ENCODE measurements at regions not wholly inside any gene's neighbourhood (a gene's known extent, or its start where the extent isn't known, plus 50 kb on each side); places are given as distances from the start of the nearest gene placed in this dataset.

- H3K27ac ChIP-seq, result no peak overlapping the region
- TF ChIP-seq, protein P1, sequence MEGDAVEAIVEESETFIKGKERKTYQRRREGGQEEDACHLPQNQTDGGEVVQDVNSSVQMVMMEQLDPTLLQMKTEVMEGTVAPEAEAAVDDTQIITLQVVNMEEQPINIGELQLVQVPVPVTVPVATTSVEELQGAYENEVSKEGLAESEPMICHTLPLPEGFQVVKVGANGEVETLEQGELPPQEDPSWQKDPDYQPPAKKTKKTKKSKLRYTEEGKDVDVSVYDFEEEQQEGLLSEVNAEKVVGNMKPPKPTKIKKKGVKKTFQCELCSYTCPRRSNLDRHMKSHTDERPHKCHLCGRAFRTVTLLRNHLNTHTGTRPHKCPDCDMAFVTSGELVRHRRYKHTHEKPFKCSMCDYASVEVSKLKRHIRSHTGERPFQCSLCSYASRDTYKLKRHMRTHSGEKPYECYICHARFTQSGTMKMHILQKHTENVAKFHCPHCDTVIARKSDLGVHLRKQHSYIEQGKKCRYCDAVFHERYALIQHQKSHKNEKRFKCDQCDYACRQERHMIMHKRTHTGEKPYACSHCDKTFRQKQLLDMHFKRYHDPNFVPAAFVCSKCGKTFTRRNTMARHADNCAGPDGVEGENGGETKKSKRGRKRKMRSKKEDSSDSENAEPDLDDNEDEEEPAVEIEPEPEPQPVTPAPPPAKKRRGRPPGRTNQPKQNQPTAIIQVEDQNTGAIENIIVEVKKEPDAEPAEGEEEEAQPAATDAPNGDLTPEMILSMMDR (conservative IDR thresholded peaks at IDR 0.05), result no peak
These were observed 293.1 kb upstream of the CCNH start for GRCh38 chr5:87705876-87706275.

DNA sequence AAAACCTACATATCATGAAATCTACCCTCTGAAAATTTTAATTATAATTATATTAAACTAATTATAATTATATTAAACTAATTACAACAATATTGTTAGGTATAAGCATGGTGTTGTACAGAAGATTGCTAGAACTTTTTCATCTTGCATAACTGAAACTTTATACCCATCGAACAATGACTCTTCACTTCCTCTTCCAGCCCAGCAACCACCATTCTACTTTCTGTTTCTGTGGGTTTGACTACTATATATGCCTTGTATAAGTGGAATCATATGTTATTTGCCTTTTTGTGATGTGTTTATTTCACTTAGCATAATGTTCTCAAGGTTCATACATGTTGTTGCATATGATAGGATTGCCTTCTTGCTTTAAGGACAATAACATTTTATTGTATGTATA is 274.2 kb upstream of the CCNH start:
- TF ChIP-seq, protein P1 (conservative IDR thresholded peaks at IDR 0.05), result no peak
- H3K27ac ChIP-seq, result peak overlapping the region; percentile 90

GRCh38 chr5:87686018-87686417 is 273.3 kb upstream of the CCNH start:
- TF ChIP-seq, protein P1 (conservative IDR thresholded peaks at IDR 0.05), result no peak
- H3K27ac ChIP-seq, result peak overlapping the region; percentile 90

GRCh38 chr5:87674235-87674634 is 261.5 kb upstream of the CCNH start:
- TF ChIP-seq, protein P1 (conservative IDR thresholded peaks at IDR 0.05), result no peak
- no peak overlapping the region for H3K27ac ChIP-seq

DNA sequence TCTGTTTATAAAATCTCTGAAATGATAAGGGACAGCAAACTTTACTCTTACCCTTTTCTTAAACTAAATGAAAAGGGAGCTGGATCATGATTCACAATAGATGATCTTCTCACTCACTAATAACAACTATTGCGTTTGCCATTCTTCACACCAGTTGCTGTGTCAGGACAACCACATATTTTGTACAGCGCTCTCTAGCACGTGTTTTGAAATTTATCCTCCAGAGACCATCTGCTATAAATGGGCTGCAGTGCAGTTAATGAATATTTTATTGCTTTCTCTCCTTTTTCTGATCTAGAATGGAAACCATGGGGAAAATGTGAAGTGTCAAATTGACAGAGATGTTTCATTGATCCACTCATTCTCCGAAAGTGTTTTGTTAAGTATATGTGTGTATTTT is 258.4 kb upstream of the CCNH start:
- TF ChIP-seq, protein P1 (conservative IDR thresholded peaks at IDR 0.05), result no peak
- H3K27ac ChIP-seq, result no peak overlapping the region

DNA sequence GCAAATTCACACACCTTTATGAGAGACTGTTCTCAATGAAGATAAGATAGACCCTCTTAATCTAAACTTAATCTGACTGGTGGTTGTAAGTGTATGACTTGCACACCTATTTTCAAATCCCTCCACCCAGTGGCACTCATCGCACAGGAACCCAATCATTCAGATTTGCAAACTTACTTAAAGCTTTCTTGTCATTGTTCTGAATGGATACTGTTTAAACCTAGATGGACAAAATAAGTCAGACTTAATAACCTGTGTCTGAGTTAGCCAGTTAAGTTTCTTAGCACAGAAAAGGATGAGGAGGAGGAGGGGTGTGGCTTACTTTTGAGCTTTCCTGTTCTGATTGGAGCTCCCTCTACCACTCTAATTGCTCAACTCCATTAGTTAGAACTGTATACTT is 252.4 kb upstream of the CCNH start:
- TF ChIP-seq, protein P1 (conservative IDR thresholded peaks at IDR 0.05), result no peak
- H3K27ac ChIP-seq, result no peak overlapping the region

GRCh38 chr5:87661784-87662566 is 249.2 kb upstream of the CCNH start:
- no peak overlapping the region for H3K27ac ChIP-seq
- TF ChIP-seq, protein P1 (conservative IDR thresholded peaks at IDR 0.05), result no peak

All from VCaP (cell line).